ENCODE measurements at regions not wholly inside any gene's neighbourhood (a gene's known extent, or its start where the extent isn't known, plus 50 kb on each side); places are given as distances from the start of the nearest gene placed in this dataset.

GRCh38 chr14:101707863-101708620 is 53.5 kb upstream of the PPP2R5C start:
- intact Hi-C loops (cut with DNase I): loop anchor here (10.0 kb wide), 2 partner anchors 247 to 387 kb away; no protein-coding TSS in a partner anchor
- no peak for DNase-seq (ENCODE audit: low spot score)
- 89% methylated on average over 12 of the region's 12 CpGs for WGBS

GRCh38 chr14:101708853-101709532 is 52.5 kb upstream of the PPP2R5C start:
- TF ChIP-seq POLR2A (IDR thresholded peaks at IDR 0.05) (no peak), POLR2AphosphoS5 (IDR thresholded peaks at IDR 0.05) (no peak), CTCF (IDR thresholded peaks at IDR 0.05) (no peak)
- no peak for DNase-seq (ENCODE audit: low spot score)
- no peak overlapping the region for H3K4me3 ChIP-seq
- H3K9me3 ChIP-seq: no peaks in the 10 kb centered on the region
- H3K4me1 ChIP-seq (replicated peaks): peaks cover 4% of the 10 kb centered on the region
- no peaks in the 10 kb centered on the region for H3K36me3 ChIP-seq
- peaks cover 3% of the 10 kb centered on the region for H3K27me3 ChIP-seq (replicated peaks; ENCODE audit: insufficient read depth)
- 75% methylated on average over 18 of the region's 18 CpGs for WGBS
- intact Hi-C loops (cut with DNase I): loop anchor here (10.0 kb wide), 2 partner anchors 246 to 386 kb away; no protein-coding TSS in a partner anchor
- H3K27ac ChIP-seq: no peak overlapping the region

More at GRCh38 chr14:101707863-101708620, 53.5 kb upstream of the PPP2R5C start:
- H3K27me3 ChIP-seq (replicated peaks; ENCODE audit: insufficient read depth): peaks cover 3% of the 10 kb centered on the region
- peaks cover 4% of the 10 kb centered on the region for H3K4me1 ChIP-seq (replicated peaks)
- H3K9me3 ChIP-seq: no peaks in the 10 kb centered on the region
- H3K4me3 ChIP-seq: no peak overlapping the region
- no peak overlapping the region for H3K27ac ChIP-seq
- H3K36me3 ChIP-seq: no peaks in the 10 kb centered on the region
- no peak for TF ChIP-seq CTCF (IDR thresholded peaks at IDR 0.05)
- no peak for TF ChIP-seq POLR2A (IDR thresholded peaks at IDR 0.05)
- TF ChIP-seq POLR2AphosphoS5 (IDR thresholded peaks at IDR 0.05): no peak

- no peak overlapping the region for H3K4me3 ChIP-seq
- WGBS: 76% methylated on average over 11 of the region's 11 CpGs
- no peak for DNase-seq (ENCODE audit: low spot score)
- no peaks in the 10 kb centered on the region for H3K36me3 ChIP-seq
- TF ChIP-seq POLR2A (IDR thresholded peaks at IDR 0.05) (no peak), CTCF (IDR thresholded peaks at IDR 0.05) (no peak), POLR2AphosphoS5 (IDR thresholded peaks at IDR 0.05) (no peak)
- H3K27me3 ChIP-seq (replicated peaks; ENCODE audit: insufficient read depth): peaks cover 3% of the 10 kb centered on the region
- intact Hi-C loops (cut with DNase I): loop anchor here (10.0 kb wide), 2 partner anchors 245 to 385 kb away; no protein-coding TSS in a partner anchor
- peaks cover 4% of the 10 kb centered on the region for H3K4me1 ChIP-seq (replicated peaks)
- H3K9me3 ChIP-seq: no peaks in the 10 kb centered on the region
- no peak overlapping the region for H3K27ac ChIP-seq
These were observed 52.0 kb upstream of the PPP2R5C start for GRCh38 chr14:101709533-101709881.

- no peak overlapping the region for H3K4me3 ChIP-seq
- DNase-seq (ENCODE audit: low spot score): no peak
These were observed 51.3 kb upstream of the PPP2R5C start for GRCh38 chr14:101709962-101710931.

More at GRCh38 chr14:101709962-101710931, 51.3 kb upstream of the PPP2R5C start:
- intact Hi-C loops (cut with DNase I): loop anchor here (10.0 kb wide), 2 partner anchors 245 to 385 kb away; no protein-coding TSS in a partner anchor
- Histone ChIP-seq H3K4me1 (replicated peaks) (peaks cover 4% of the 10 kb centered on the region), H3K27me3 (replicated peaks; ENCODE audit: insufficient read depth) (peaks cover 3% of the 10 kb centered on the region), H3K9me3 (no peaks in the 10 kb centered on the region), H3K36me3 (no peaks in the 10 kb centered on the region), H3K27ac (no peak overlapping the region)
- TF ChIP-seq POLR2AphosphoS5 (IDR thresholded peaks at IDR 0.05) (no peak), CTCF (IDR thresholded peaks at IDR 0.05) (no peak), POLR2A (IDR thresholded peaks at IDR 0.05) (no peak)
- 80% methylated on average over 10 of the region's 10 CpGs for WGBS

All from prostate gland (tissue), 2 donors.